ENCODE measurements at regions not wholly inside any gene's neighbourhood (a gene's known extent, or its start where the extent isn't known, plus 50 kb on each side); places are given as distances from the start of the nearest gene placed in this dataset.
A peak's percentile ranks its signal among the peaks of the same experiment; 100 is the strongest.
"Not testable (repeated sequence)": the region's sequence is repeated elsewhere in the genome, so short reads cannot be mapped to it uniquely, and the experiment has no call there.

GRCh38 chr6:6750594-6751265 lies 162.2 kb downstream of the LY86 start:
- DNase-seq, result no peak

- no peak for DNase-seq
Measured at GRCh38 chr6:6751266-6751596, 162.7 kb downstream of the LY86 start.

DNA sequence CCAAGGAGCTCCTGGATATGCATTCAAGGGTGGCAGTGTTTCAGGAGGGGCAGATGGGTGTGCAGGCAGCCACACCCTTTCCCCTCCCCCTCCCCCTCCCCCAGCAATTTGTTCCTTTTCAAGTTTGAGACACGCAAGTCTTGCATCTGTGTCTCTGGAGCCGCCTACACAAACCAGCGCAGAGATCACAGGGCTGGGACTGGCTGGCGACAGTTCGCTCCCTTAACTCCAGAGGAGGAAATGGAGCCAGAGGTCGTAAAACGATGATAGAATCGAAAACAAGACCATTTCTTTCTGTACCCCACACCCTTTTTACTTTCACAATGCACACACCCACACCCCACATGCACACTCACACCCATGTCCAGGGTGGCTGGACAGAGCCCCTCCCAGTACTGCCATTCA lies 163.1 kb downstream of the LY86 start:
- no peak for DNase-seq

DNA sequence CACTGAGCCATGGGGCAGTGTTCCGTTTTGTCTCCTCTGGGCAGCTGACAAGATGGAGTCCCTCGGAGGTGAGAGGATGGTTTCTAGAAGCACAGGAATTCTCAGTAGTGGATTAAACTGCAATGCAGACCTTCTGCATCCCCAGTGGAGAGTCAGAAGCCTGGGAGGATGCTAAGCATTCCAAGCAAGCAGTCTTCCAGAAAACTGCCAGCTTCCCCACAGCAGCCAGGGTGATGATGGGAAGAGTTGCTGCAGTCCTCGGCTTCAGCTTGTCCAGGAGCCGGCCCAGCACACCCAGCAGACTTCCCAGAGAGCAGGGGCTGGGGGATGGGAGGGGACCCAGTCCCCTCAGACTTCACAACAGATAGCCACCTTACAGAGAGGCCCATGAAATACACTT lies 163.6 kb downstream of the LY86 start:
- no peak for DNase-seq

GRCh38 chr6:6753301-6753700 lies 164.8 kb downstream of the LY86 start:
- no peak for DNase-seq

DNA sequence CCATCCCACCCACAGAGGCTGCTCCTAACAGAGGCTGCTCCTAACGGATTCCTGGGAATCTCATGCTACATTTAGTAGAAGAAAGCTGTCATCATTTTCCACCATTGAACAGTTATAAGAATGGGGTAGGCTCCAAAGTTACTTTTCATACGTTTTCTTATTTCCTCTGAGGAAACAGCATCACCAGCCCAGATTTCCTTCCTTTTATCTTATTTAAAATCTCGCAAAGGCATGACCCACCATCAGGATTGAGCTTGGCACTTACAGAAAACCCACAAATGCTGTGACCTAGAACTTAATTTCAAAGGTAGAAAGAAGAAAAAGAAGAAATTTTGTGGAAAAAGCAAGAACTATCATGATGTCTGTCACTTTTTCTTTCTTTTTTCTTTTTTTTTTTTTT lies 168.0 kb downstream of the LY86 start:
- DNase-seq, result peak; percentile 4

- DNase-seq, result no peak
Measured at GRCh38 chr6:6758546-6758914, 170.0 kb downstream of the LY86 start.

DNA sequence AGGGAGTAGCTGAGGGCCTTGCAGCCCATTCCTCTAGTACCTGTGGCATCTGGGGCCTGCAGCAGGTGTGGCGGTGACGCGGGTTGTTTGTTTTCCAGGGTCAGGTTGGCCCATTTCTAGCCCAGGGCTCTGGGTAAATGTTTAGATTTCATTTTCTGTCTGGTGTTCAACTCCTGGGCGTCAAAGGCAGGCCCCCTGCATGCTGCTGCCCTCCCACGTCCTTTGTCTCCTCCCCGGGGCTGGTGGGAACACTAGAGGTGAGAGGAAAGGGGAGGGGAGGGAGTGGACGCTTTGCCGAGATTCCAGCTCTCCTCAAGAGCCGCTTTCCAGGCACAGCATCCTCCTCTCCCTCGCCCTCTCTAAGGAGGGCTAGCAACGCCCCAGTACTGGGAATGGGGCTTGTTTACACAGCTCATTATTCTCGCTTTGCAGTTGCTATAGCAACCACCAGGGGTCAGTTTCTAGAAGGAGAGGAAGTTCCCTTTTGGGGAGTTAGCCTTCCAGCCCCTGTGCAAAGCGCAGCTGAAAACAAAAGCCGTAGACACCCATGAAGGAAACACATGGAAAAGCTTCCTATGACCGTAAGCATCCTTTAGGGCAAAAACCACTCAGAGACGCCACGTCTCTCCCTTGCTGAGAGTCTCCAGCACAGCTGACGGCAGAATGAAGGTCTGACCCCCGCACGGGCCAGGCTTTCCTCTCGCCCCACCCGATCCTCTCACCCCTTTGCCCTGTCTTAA lies 170.6 kb downstream of the LY86 start:
- DNase-seq, result peak; percentile 49

DNA sequence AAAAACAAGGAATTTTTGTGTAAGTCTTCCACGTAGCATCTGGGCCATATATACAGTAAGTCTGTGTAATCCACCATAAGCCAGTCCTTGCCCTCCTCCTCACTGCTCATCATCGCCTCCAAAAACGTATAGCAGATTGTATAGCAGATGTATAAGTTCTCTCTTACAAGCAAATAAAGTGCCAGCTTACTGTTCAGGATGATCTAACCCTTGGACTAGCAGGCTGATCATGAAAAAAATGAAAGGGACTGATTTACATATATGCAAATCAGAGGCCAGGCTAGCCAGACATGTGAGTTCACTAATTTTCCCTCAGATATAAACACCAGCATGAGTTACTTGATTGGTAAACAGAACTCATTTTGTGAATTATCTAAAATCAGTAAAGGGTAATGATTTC lies 171.5 kb downstream of the LY86 start:
- DNase-seq, result no peak

GRCh38 chr6:6762566-6762965 lies 174.0 kb downstream of the LY86 start:
- not testable (repeated sequence) for DNase-seq

GRCh38 chr6:6764764-6765434 lies 176.4 kb downstream of the LY86 start:
- no peak for DNase-seq

DNA sequence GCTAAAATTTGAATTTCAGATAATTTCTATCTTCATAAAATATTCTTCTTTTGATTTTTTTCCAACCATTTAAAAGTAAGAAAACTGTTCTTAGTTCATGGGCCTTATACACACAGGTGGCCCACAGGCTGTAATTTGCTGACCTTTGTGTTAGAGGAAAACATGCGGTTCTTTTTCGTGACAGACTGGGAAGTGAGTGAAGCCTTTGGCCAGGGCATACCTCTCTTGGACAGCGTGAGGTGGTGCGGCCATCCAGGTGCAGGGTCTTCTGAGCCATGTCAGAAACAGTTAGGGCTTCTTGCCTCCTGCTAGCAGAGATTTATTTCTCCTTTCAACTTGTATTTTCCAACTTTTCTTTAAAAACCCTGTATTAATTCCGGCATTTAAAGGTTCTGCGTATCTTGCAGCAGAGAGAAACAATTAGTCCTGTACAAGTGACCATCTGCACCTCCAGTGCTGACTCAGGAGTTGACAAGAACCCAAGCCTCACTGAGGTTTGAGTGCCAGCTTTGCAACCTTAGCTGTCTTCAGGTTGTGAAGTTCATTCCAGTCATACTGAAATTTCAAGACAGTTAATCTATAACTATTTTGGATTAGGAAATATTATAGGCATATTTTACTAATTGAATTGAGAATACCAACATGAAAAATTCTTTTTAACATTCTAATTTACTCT lies 177.8 kb downstream of the LY86 start:
- DNase-seq, result no peak

DNA sequence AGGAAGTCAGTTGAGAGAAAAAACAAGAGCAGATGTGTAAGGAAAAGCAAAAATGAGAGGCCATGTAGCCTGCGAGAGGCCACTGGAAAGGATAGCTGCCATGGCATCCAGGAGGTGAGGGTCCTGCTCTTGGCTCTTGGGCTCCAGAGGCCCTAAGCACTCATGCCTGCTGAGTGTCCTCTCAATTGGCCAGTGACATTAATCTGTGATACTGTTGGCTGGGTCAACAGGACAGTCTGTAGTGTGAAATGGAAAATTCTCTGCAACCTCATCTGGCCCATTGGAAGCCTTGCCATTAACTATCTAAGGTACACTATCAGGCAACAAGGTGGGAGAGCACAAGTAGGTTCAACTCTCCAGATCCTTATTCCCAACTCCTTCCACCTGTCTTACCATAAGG lies 180.9 kb downstream of the LY86 start:
- DNase-seq, result no peak

DNA sequence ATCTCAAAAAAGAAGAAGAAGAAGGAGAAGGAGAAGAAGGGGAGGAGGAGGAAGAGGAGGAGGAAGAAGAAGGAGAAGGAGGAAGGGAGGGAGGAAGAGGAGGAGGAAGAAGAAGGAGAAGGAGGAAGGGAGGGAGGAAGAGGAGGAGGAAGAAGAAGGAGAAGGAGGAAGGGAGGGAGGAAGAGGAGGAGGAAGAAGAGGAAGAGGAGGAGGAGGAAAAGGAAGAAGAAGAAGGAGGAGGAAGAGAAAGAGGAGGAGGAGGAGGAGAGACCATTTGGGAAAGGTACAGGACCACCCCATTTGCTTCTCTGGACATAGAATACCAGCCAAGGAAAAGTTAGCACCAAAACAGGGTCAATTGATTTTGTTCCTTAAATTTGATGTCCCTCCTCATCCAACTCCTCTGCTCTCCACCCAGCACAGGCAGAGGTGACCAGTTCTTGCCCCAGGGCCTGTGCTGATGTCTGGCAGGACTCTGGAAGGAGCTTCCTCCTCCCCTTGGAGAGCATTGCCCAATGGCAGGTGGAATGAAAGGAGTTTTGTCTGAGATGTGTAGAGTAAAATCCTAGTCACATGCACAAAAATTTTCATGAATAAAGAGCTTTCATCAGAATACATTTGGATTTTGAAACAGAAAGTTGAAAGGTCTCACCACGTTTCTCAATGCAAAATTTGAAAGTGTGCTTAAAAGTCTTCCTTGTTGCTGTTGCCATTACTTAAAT lies 182.9 kb downstream of the LY86 start:
- DNase-seq, result no peak

GRCh38 chr6:6771964-6772363 lies 183.4 kb downstream of the LY86 start:
- DNase-seq, result no peak

- DNase-seq, result no peak
Measured at GRCh38 chr6:6772751-6773150, 184.2 kb downstream of the LY86 start.

DNA sequence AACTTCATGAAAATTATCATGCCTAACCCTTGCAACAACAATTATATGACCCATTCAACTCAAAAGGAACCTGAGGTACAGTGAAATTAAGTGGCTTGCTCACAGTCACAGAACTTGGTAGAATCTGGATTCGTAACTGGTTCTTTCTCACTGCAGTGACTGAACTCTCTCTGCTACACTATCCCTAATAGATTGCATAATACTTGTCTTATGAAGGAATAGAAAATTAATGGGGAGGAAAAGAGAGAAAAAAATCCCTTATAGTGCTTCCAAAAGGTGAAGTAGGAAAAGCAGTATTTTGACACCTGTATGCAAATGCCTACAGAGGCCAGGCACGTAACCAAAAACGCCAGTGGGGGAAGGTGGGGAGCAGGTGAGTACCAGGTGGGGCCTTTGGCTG lies 186.6 kb downstream of the LY86 start:
- DNase-seq, result no peak

GRCh38 chr6:6780231-6780630 lies 191.7 kb downstream of the LY86 start:
- DNase-seq, result no peak

DNA sequence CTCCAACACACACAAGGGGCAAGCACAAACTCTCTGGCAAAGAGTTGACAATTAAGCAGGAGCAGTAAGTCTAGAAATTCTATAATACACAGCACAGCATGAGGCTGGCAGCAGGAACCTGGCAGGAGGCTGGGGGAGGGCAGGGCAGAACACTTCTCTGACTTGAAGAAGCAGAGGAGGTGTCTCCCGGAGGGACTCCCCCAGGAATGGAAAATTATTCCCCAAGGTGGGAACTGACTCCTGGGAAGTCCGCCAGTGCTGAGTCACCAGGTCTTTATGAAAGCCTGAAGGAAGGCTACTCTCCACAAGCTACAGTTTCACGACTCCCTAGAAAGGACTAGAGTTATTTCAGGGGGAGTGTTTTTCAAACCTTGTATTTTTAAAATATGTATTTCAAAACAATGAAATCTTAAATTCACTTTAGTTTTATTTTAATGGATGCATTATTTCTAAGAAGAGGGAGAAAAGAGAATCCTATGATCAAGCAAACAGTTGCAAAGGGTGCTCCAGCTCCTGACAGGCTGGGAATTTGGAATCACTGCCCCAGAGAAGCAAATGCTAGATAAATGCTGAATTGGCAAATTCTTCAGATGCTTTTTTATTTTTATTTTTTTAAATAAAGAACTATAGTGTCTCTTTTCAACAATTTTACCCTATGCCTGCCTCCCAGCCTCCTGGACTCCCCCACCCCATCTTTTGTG lies 192.8 kb downstream of the LY86 start:
- DNase-seq, result no peak

- DNase-seq, result no peak
Measured at GRCh38 chr6:6781873-6782227, 193.3 kb downstream of the LY86 start.

- DNase-seq, result no peak
Measured at GRCh38 chr6:6783721-6784120, 195.2 kb downstream of the LY86 start.

GRCh38 chr6:6784514-6785162 lies 196.1 kb downstream of the LY86 start:
- no peak for DNase-seq

Data from GDM1 (cell line).